A549 (cell line): ENCODE measurements at regions not wholly inside any gene's neighbourhood (a gene's known extent, or its start where the extent isn't known, plus 50 kb on each side); places are given as distances from the start of the nearest gene placed in this dataset.

Experiments used
- CEBPB ChIP-seq, 2 experiments: fragments of >200 bp in 1 of 2; sonication (Bioruptor Twin) in 1 of 2; formaldehyde crosslinking in 1 of 2; IDR thresholded peaks; 2 replicates each; pipeline ENCODE4 v1.6.1; 2012 to 2016
- POLR2A ChIP-seq: IDR thresholded peaks from 2 replicates; pipeline ENCODE4 v1.6.1; 2012; ENCODE audit warnings: mild to moderate bottlenecking, low read length
- TF ChIP-seq, protein P1 (sequence below): fragments of >200 bp; sonication (Bioruptor Twin); formaldehyde crosslinking; IDR thresholded peaks from 3 replicates; pipeline ENCODE4 v1.5.1; 2016

DNA sequence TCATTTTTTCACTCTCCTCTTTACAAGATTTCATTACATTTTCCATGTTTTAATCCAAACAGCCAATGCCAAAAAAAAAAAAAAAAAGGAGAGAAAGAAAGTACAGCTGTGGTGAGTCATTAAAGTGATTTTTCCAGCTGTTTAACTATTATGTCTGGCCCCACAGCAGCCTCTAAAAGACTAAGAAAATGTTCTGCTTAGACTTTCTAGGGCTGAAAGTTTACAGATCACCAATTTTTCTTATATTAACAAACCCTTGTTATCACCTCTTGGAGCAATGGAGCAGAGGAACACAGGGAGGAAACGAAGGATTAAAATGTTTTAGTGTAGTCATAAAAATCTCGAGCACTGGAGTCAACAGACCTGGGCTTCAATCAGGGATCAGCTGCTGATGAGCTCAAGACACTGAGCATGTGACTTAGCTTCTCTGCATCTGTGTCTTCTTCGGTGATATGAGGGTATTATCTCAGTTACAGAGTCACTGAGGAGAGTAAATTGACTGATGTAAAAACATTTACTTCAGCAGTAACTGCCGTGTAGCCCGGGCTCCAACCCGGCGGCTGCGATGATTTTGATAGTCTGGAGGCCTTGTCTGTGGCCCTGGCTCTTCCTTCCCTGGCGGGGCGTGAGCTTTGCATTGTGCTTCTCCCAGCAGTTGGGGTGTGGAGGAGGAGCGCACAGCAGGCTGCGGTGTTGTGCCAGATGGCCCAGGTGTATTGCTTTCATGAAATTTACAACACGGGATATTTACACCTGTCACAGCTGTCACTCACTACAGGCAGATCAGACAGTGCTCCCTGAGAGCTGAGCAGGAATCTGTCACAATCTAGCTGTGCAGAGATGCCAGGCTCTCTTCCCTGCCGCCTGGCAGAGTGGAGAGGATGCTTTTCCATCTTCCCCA lies 298.3 kb upstream of the FZD8 start:
- TF ChIP-seq CEBPB (IDR thresholded peaks at IDR 0.05) (no peak), POLR2A (no peak)
- TF ChIP-seq, protein P1, sequence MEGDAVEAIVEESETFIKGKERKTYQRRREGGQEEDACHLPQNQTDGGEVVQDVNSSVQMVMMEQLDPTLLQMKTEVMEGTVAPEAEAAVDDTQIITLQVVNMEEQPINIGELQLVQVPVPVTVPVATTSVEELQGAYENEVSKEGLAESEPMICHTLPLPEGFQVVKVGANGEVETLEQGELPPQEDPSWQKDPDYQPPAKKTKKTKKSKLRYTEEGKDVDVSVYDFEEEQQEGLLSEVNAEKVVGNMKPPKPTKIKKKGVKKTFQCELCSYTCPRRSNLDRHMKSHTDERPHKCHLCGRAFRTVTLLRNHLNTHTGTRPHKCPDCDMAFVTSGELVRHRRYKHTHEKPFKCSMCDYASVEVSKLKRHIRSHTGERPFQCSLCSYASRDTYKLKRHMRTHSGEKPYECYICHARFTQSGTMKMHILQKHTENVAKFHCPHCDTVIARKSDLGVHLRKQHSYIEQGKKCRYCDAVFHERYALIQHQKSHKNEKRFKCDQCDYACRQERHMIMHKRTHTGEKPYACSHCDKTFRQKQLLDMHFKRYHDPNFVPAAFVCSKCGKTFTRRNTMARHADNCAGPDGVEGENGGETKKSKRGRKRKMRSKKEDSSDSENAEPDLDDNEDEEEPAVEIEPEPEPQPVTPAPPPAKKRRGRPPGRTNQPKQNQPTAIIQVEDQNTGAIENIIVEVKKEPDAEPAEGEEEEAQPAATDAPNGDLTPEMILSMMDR = no peak
